Common myeloid progenitor, CD34-positive (primary cell): ENCODE measurements at regions not wholly inside any gene's neighbourhood (a gene's known extent, or its start where the extent isn't known, plus 50 kb on each side); places are given as distances from the start of the nearest gene placed in this dataset.

ENCODE experiments used
- CTCF ChIA-PET: fragments of 350-600 bp; sonication (Branson Sonifier 250); formaldehyde crosslinking; loops from one replicate; lab custom pipeline; 2021; ENCODE audit warnings: antibody characterized with exemption; lab: Charles Lee
- POLR2A ChIA-PET: fragments of 350-600 bp; sonication (Branson Sonifier 250); formaldehyde crosslinking; loops from one replicate; lab custom pipeline; 2021; ENCODE audit warnings: antibody characterized with exemption; lab: Charles Lee
- DNase-seq, 3 donors: peaks; one replicate each; pipeline versions ENCODE4 v3.0.0 to v3.0.0-alpha.2; 2013
- H3K27ac ChIP-seq, 2 experiments: 1 replicate in 1 of 2; 2 replicates in 1 of 2; pipeline ENCODE4 v1.7.0; 2013; ENCODE audit warnings: inconsistent platforms in 2 of 2, low read length in 2 of 2, mild to moderate bottlenecking in 2 of 2, low read depth in 1 of 2, moderate library complexity in 1 of 2; ENCODE audit not compliant: severe bottlenecking in 2 of 2, insufficient read depth in 1 of 2, poor library complexity in 1 of 2
- H3K27me3 ChIP-seq, 5 experiments: replicated peaks in 2 of 5; 1 replicate in 3 of 5; 2 replicates in 2 of 5; pipeline versions ENCODE4 v1.6.1 to v1.7.0; 2013; ENCODE audit warnings: low read length in 4 of 5, mild to moderate bottlenecking in 2 of 5, moderate library complexity in 2 of 5, inconsistent platforms in 1 of 5; ENCODE audit not compliant: insufficient read depth in 5 of 5, control insufficient read depth in 4 of 5
- H3K36me3 ChIP-seq, 4 experiments: 1 replicate in 2 of 4; 2 replicates in 2 of 4; pipeline versions ENCODE4 v1.6.1 to v1.7.0; 2013; ENCODE audit warnings: low read length in 3 of 4, control low read depth in 1 of 4, mild to moderate bottlenecking in 1 of 4; ENCODE audit not compliant: control insufficient read depth in 4 of 4, insufficient read depth in 4 of 4
- H3K4me1 ChIP-seq, 4 experiments: 1 replicate in 3 of 4; 2 replicates in 1 of 4; pipeline versions ENCODE4 v1.6.1 to v1.7.1; 2013; ENCODE audit warnings: low read length in 3 of 4, mild to moderate bottlenecking in 3 of 4, control low read depth in 1 of 4, inconsistent platforms in 1 of 4, moderate library complexity in 1 of 4; ENCODE audit not compliant: control insufficient read depth in 4 of 4, insufficient read depth in 4 of 4; ENCODE audit errors: control extremely low read depth in 1 of 4
- H3K4me3 ChIP-seq, 7 experiments: 1 replicate in 4 of 7; 2 replicates in 3 of 7; pipeline versions ENCODE4 v1.5.1 to v1.7.0; 2013; ENCODE audit warnings: mild to moderate bottlenecking in 7 of 7, low read length in 6 of 7, moderate library complexity in 6 of 7, inconsistent platforms in 2 of 7, low read depth in 2 of 7, control low read depth in 1 of 7; ENCODE audit not compliant: insufficient read depth in 4 of 7, control insufficient read depth in 1 of 7; ENCODE audit errors: extremely low read depth in 1 of 7
- H3K9me3 ChIP-seq, 5 experiments: 1 replicate in 4 of 5; 2 replicates in 1 of 5; pipeline versions ENCODE4 v1.6.1 to v1.7.1; 2013; ENCODE audit warnings: low read length in 4 of 5, mild to moderate bottlenecking in 2 of 5, inconsistent platforms in 1 of 5, low read depth in 1 of 5, moderate library complexity in 1 of 5; ENCODE audit not compliant: control insufficient read depth in 4 of 5, insufficient read depth in 2 of 5; ENCODE audit errors: control extremely low read depth in 1 of 5
- WGBS: methylation state at CpG from one replicate; pipeline ENCODE4 v1.1.5; 2013; ENCODE audit not compliant: insufficient coverage; 5-methylcytosine and 5-hydroxymethylcytosine counted together

DNA sequence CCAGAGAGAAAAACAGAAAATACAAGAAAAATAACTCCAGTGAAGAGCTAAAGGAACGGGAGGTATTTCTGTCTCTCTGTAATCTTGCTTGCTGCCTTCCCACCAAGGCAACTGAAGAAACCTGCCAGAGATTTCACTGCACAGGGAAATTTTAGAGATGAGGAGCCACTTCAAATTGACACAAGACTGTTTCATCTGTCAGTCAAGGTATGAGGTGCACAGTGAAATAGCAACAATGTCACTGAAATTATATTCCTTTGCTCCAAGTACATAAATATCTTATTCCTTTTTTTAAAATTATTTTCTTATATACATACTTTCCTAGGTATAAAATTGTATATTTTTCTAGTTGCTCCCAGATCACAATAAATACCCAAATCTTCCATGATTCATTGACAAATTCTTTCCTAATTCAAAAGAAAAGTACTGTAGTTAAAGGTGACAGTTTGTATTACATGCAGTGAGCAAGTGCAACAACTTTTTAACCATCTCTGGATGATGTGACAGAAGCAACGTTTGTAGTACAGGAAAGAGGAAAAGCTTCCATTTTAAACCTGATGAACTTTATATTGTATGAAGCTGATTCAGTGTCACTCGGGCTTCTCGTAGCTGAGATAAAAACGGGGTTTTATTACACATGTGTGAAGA, 563.4 kb downstream of the TUSC7 start:
- ChIA-PET POLR2A (no interaction called here), CTCF (no interaction called here)
- 100% methylated on average over 1 of the region's 5 CpGs for WGBS
- DNase-seq, result no peak
- Histone ChIP-seq H3K27ac (no peak overlapping the region), H3K4me3 (no peak overlapping the region), H3K27me3 (no peaks in the 10 kb centered on the region), H3K4me1 (no peaks in the 10 kb centered on the region), H3K9me3 (no peaks in the 10 kb centered on the region), H3K36me3 (no peaks in the 10 kb centered on the region)

GRCh38 chr3:117277816-117278215, 568.2 kb downstream of the TUSC7 start:
- WGBS, result 40% methylated on average over 1 of the region's 2 CpGs
- no peak for DNase-seq
- no peak overlapping the region for H3K27ac ChIP-seq
- H3K4me1 ChIP-seq, result no peaks in the 10 kb centered on the region
- H3K4me3 ChIP-seq, result no peak overlapping the region
- H3K36me3 ChIP-seq, result no peaks in the 10 kb centered on the region
- H3K27me3 ChIP-seq, result peaks cover 0 to 2% (median 0%) of the 10 kb centered on the region in 5 experiments
- ChIA-PET CTCF (no interaction called here), POLR2A (no interaction called here)
- no peaks in the 10 kb centered on the region for H3K9me3 ChIP-seq

- Histone ChIP-seq H3K27me3 (peaks cover 0 to 2% (median 0%) of the 10 kb centered on the region in 5 experiments), H3K9me3 (no peaks in the 10 kb centered on the region), H3K36me3 (no peaks in the 10 kb centered on the region), H3K27ac (no peak overlapping the region), H3K4me3 (no peak overlapping the region), H3K4me1 (no peaks in the 10 kb centered on the region)
- ChIA-PET CTCF (interaction anchor here (1.3 kb wide), 1 partner anchor 14 kb away, joined by 3 read pairs; no protein-coding TSS in a partner anchor), POLR2A (no interaction called here)
- DNase-seq, result peak in 1 of 3 donors; percentile 5
- WGBS, result 100% methylated on average over 1 of the region's 5 CpGs
Measured at GRCh38 chr3:117278424-117279190, 569.0 kb downstream of the TUSC7 start.

- CTCF ChIA-PET, result no interaction called here
Measured at GRCh38 chr3:117281371-117281770, 571.8 kb downstream of the TUSC7 start.

DNA sequence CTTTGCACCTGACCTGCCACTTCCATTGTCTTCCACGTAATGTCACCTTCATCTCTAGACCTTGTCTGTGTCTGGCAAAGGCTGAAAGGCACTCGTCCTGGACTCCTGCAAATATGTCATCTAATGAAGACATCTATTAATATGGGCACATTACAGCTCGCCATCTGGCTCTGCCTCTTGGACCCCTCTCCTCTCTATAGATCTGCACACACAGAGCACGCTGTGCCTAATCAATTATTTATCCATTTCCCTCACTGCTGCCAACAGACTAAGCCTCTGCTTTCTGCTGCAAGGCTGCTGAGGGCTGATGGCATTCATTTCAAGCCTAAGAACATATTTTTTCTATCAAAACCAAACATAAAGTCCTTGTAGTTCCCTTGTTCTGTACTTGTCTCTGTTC, 573.0 kb downstream of the TUSC7 start:
- 92% methylated on average over 4 of the region's 4 CpGs for WGBS
- no peak overlapping the region for H3K27ac ChIP-seq
- H3K4me1 ChIP-seq, result no peaks in the 10 kb centered on the region
- ChIA-PET POLR2A (no interaction called here), CTCF (no interaction called here)
- H3K4me3 ChIP-seq, result no peak overlapping the region
- H3K9me3 ChIP-seq, result no peaks in the 10 kb centered on the region
- no peaks in the 10 kb centered on the region for H3K36me3 ChIP-seq
- no peak for DNase-seq
- peaks cover 0 to 3% (median 0%) of the 10 kb centered on the region in 5 experiments for H3K27me3 ChIP-seq

More at GRCh38 chr3:117281371-117281770, 571.8 kb downstream of the TUSC7 start:
- Histone ChIP-seq H3K9me3 (no peaks in the 10 kb centered on the region), H3K4me1 (no peaks in the 10 kb centered on the region), H3K36me3 (no peaks in the 10 kb centered on the region), H3K27ac (no peak overlapping the region), H3K4me3 (no peak overlapping the region), H3K27me3 (peaks cover 0 to 3% (median 0%) of the 10 kb centered on the region in 5 experiments)
- no peak for DNase-seq
- WGBS, result 100% methylated on average over 2 of the region's 3 CpGs
- POLR2A ChIA-PET, result no interaction called here

- peaks cover 0 to 3% (median 0%) of the 10 kb centered on the region in 5 experiments for H3K27me3 ChIP-seq
- H3K4me3 ChIP-seq, result no peak overlapping the region
- CTCF ChIA-PET, result no interaction called here
- H3K9me3 ChIP-seq, result no peaks in the 10 kb centered on the region
- H3K4me1 ChIP-seq, result no peaks in the 10 kb centered on the region
- H3K36me3 ChIP-seq, result no peaks in the 10 kb centered on the region
- no peak overlapping the region for H3K27ac ChIP-seq
- 44% methylated on average over 1 of the region's 4 CpGs for WGBS
- POLR2A ChIA-PET, result no interaction called here
- DNase-seq, result no peak
Measured at GRCh38 chr3:117285737-117286136, 576.2 kb downstream of the TUSC7 start.

- H3K4me3 ChIP-seq, result no peak overlapping the region
- peaks cover 0 to 3% (median 0%) of the 10 kb centered on the region in 5 experiments for H3K27me3 ChIP-seq
- H3K27ac ChIP-seq, result no peak overlapping the region
- H3K4me1 ChIP-seq, result no peaks in the 10 kb centered on the region
- H3K36me3 ChIP-seq, result no peaks in the 10 kb centered on the region
- no peaks in the 10 kb centered on the region for H3K9me3 ChIP-seq
- ChIA-PET CTCF (no interaction called here), POLR2A (no interaction called here)
- no peak for DNase-seq
Measured at GRCh38 chr3:117286488-117286887, 576.9 kb downstream of the TUSC7 start.
